ENCODE measurements at regions not wholly inside any gene's neighbourhood (a gene's known extent, or its start where the extent isn't known, plus 50 kb on each side); places are given as distances from the start of the nearest gene placed in this dataset.
"Not testable (repeated sequence)": the region's sequence is repeated elsewhere in the genome, so short reads cannot be mapped to it uniquely, and the experiment has no call there.

- intact Hi-C loops (cut with DNase I), result no loop called here
- DNase-seq, result no peak
Measured at GRCh38 chr3:198096015-198096414, 136.0 kb downstream of the LMLN start.

- no peak for DNase-seq
- intact Hi-C loops (cut with DNase I), result no loop called here
Measured at GRCh38 chr3:198097048-198097447, 137.0 kb downstream of the LMLN start.

GRCh38 chr3:198098661-198099081 lies 138.7 kb downstream of the LMLN start:
- DNase-seq; intact Hi-C loops (cut with DNase I): not testable (repeated sequence)

- intact Hi-C loops (cut with DNase I); DNase-seq: not testable (repeated sequence)
Measured at GRCh38 chr3:198103070-198103469, 143.1 kb downstream of the LMLN start.

- intact Hi-C loops (cut with DNase I), result no loop called here
- DNase-seq, result no peak
Measured at GRCh38 chr3:198106265-198106664, 146.2 kb downstream of the LMLN start.

- DNase-seq, result no peak
- intact Hi-C loops (cut with DNase I), result no loop called here
Measured at GRCh38 chr3:198107840-198108734, 148.1 kb downstream of the LMLN start.

- no peak for DNase-seq
- intact Hi-C loops (cut with DNase I), result no loop called here
Measured at GRCh38 chr3:198109883-198110282, 149.9 kb downstream of the LMLN start.

GRCh38 chr3:198112031-198112430 lies 152.0 kb downstream of the LMLN start:
- intact Hi-C loops (cut with DNase I), result no loop called here

GRCh38 chr3:198113206-198114053 lies 153.4 kb downstream of the LMLN start:
- DNase-seq, result peak in 3 of 10 donors; percentile 52 to 85 (median 73)
- intact Hi-C loops (cut with DNase I), result no loop called here

More at GRCh38 chr3:198112031-198112430, 152.0 kb downstream of the LMLN start:
- no peak for DNase-seq

- intact Hi-C loops (cut with DNase I); DNase-seq: not testable (repeated sequence)
Measured at GRCh38 chr3:198114516-198114915, 154.5 kb downstream of the LMLN start.

GRCh38 chr3:198122184-198122583 lies 162.2 kb downstream of the LMLN start:
- intact Hi-C loops (cut with DNase I); DNase-seq: not testable (repeated sequence)

- DNase-seq; intact Hi-C loops (cut with DNase I): not testable (repeated sequence)
Measured at GRCh38 chr3:198137038-198137835, 177.2 kb downstream of the LMLN start.

GRCh38 chr3:198138205-198138604 lies 178.2 kb downstream of the LMLN start:
- intact Hi-C loops (cut with DNase I), result not testable (repeated sequence)

GRCh38 chr3:198139037-198139436 lies 179.0 kb downstream of the LMLN start:
- DNase-seq; intact Hi-C loops (cut with DNase I): not testable (repeated sequence)

More at GRCh38 chr3:198138205-198138604, 178.2 kb downstream of the LMLN start:
- not testable (repeated sequence) for DNase-seq

GRCh38 chr3:198139513-198140167 lies 179.6 kb downstream of the LMLN start:
- intact Hi-C loops (cut with DNase I); DNase-seq: not testable (repeated sequence)

- intact Hi-C loops (cut with DNase I), result not testable (repeated sequence)
Measured at GRCh38 chr3:198143300-198144137, 183.5 kb downstream of the LMLN start.

GRCh38 chr3:198145231-198145784 lies 185.3 kb downstream of the LMLN start:
- intact Hi-C loops (cut with DNase I), result not testable (repeated sequence)
- peak in 7 of 10 donors; percentile 12 to 89 (median 61) for DNase-seq

More at GRCh38 chr3:198143300-198144137, 183.5 kb downstream of the LMLN start:
- DNase-seq, result peak in 1 of 10 donors; percentile 44

- intact Hi-C loops (cut with DNase I); DNase-seq: not testable (repeated sequence)
Measured at GRCh38 chr3:198146070-198146469, 186.1 kb downstream of the LMLN start.

All from posterior cingulate gyrus (tissue), 11 donors.